DMS79 treated with DMSO at 0.1 percent for 48 hours (cell line): ENCODE measurements at regions not wholly inside any gene's neighbourhood (a gene's known extent, or its start where the extent isn't known, plus 50 kb on each side); places are given as distances from the start of the nearest gene placed in this dataset.
"Not testable (repeated sequence)": the region's sequence is repeated elsewhere in the genome, so short reads cannot be mapped to it uniquely, and the experiment has no call there.

Source experiments
- DNase-seq: peaks from one replicate; lab custom pipeline; 2025; lab: John Stamatoyannopoulos, UW

- DNase-seq: no peak
Measured at GRCh38 chr15:98330258-98330657, 318.1 kb upstream of the IGF1R start.

DNA sequence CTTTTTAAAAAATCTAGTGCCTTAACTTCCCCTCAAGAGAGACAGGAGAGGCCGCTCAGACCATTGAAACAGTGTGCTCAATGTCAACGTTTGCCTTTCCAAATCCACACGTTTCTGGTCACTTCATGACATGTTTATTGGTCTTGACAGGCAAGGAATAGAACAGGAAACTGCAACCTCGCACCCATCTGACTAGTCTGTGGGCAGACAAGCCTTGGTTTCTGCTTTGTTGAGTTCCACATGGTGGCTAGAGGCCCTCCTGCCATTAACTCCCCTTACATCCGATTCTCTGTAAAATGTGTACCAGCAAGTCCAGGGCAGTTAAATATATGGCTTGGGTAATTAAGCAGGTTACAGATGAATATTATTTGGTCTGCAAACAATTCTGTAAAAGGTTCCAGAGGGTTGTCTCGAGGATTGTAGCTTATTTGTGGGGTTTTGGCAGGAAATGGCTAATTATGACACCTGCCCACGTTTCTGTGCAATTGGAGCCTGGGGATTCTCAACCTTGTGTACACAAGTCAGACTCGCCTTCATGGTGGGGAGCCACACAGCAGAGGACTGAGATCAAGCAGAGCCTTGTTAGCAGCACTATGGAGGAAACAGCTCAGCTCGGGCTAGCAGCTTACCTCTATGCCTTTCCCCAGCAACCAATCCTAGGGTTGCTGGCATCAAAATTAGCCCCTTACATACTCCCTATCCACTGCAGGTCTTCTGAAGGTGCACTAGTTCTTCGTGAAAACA is 317.5 kb upstream of the IGF1R start:
- no peak for DNase-seq

GRCh38 chr15:98331676-98332075 is 316.7 kb upstream of the IGF1R start:
- DNase-seq: no peak

DNA sequence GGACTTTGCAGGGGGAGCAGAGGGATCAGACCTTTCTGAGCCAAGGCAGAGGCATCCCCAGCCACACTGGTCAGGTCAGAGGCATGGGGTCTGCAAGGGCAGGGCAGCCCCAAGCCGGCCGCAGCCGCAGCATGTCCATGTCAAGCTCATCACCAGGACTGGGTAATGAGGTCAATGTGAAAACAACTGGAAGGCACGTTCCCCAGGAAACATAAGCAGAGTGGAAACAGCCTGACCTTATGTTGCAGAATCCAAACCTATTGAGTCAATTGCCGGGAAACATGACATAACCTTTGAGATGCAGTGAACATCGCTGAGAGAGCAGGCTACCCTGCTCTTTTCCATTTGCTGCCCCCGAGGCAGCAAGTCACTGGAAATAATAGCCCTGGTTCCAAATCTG is 315.1 kb upstream of the IGF1R start:
- no peak for DNase-seq

GRCh38 chr15:98342911-98343310 is 305.4 kb upstream of the IGF1R start:
- DNase-seq: no peak

GRCh38 chr15:98344591-98344990 is 303.7 kb upstream of the IGF1R start:
- DNase-seq: no peak

- DNase-seq: no peak
Measured at GRCh38 chr15:98347001-98347400, 301.3 kb upstream of the IGF1R start.

DNA sequence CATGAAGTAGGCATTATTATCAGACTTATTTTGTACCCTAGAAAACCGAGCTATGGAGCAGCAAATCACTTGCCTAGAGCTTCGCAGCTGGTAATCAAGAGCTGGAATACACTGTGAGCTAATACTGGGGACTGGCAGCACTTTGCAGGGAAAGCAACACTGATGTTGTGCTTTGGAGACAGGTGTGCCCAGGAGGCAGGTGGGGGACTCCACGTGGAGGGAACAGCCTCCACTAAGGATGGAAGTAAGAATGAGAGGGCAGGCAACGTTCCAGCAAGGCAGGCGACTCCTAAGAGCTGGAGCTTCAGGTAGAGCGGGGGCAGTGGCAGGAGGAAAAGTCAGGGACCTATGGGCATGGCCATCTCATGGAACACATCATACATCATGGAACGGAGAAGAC is 300.5 kb upstream of the IGF1R start:
- DNase-seq: no peak

GRCh38 chr15:98350276-98350675 is 298.1 kb upstream of the IGF1R start:
- DNase-seq: no peak

- DNase-seq: not testable (repeated sequence)
Measured at GRCh38 chr15:98358274-98358673, 290.1 kb upstream of the IGF1R start.

- DNase-seq: no peak
Measured at GRCh38 chr15:98358971-98359370, 289.4 kb upstream of the IGF1R start.

DNA sequence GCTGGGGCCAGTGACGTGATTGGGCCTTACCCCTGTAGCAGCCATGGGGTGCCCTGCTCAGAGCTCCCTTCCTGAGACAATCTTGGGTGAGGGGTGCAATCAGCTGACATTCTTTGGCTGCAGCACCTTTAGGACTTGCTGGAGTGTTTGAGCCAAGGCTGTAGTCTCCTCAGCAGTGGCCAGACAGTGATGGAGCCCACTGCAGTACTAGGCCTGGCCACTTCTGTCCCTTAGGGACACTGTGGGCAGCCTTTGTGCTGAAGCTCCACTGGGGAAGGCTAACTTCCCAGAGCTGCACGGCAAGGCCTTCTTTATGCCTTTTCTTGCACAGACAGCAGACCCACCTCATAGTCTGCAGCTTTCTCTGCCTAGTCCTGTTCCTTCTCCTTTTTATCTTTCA is 284.9 kb upstream of the IGF1R start:
- DNase-seq: no peak

GRCh38 chr15:98363955-98364354 is 284.4 kb upstream of the IGF1R start:
- DNase-seq: no peak

DNA sequence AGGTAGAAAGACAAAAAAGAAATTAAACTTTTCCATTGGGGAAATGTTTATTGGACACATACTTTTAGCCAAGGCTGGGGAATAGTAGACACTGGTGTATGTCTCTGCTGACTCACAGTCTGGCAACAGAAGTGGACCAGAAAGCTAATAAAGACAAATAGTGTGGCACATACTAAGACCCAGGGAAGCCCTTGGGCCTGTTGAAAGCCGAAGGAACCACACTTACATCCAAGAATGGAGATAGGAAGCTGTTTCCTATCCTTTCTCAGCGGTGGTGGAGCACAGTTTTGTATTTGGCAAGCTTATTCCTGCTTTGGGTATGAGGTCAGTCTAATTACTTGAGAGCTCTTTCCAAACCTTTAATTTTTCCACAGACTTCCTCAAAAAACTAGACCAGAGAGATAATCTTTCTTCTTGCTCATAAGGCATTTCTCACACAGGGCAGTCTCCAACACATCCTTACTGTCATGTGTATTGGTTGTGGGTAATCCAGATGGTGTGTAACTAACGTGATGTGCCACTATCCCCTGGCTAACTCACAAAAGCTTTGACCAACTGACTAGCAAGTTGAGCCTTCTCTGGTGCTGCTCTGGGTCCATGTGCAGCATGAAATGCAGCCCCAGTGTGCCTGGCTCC is 279.1 kb upstream of the IGF1R start:
- DNase-seq: no peak

DNA sequence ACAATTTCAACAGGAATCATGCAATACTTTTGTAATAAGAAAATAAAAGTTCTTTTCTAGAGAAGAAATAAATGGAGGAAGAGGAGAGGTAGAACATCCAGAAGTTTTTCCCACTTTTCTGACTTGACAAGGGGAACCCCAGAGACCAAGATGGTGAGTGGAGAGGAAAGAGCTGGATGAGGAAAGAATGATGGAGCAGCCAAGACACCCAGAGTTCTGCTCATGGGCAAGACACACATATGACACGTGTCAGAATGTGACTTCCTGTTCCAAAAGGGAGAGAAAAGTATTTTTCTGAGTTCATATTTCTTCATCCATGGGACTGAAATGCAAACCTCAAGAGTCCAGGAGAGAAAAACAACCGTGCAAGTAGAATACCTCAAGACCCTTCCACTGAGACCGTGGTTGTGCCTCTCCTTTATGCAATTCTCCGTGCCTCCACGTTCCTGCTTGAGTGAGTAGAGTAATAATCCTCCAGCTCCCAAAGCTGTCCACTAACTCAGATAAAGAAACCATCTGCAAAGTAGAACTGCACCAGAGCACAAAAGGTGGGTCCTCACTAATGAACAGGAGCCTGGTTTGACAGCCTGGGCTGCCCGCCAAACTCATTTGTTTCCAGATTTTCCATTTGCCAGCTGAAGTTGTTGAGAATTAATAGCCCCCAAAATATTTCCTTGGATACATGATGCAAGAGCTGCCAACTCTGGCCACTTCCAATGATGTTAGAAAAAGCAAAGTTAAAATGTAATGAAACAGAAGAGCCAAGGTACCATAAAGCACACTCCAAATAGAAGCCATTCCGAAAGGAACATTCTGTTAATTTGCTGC is 272.6 kb upstream of the IGF1R start:
- peak; percentile 11 for DNase-seq

GRCh38 chr15:98380721-98381120 is 267.6 kb upstream of the IGF1R start:
- no peak for DNase-seq

DNA sequence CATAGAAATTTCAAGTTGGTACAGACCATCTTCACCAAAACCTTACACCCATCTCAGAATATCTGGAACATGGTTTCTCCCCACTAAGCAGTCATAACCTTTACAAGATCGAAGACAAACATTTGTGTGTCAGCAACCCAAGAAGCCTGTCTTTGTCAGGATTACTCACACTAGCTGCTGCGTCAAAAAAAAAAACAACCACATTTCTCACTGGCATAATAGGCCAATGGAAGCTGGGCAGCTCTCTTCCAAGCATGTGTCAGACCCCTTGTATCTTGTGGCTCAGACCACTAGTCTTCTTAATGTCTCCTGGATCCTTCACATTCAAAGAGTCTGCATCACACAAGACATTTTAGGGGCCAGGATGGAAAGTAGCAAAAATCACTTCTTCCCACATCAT is 266.9 kb upstream of the IGF1R start:
- no peak for DNase-seq

GRCh38 chr15:98382139-98382538 is 266.2 kb upstream of the IGF1R start:
- no peak for DNase-seq

DNA sequence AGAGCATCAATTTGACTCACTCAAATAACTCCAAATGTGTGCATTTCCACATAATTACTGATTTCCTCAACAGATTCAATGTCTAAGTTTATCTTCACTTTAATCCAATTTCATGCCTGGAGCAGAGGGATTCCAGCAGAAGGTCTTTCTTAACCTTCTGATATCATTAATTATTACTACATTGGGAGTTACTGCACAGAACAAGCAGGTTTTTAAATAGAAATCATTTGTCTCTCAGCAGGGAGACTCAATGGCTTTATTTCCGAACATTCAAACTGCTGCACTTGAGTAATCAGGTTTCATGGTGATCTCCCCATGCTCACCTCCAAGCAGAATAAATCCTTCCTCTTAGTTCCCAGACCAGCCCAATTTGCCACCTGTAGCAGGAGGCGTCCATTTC is 264.8 kb upstream of the IGF1R start:
- DNase-seq: no peak

DNA sequence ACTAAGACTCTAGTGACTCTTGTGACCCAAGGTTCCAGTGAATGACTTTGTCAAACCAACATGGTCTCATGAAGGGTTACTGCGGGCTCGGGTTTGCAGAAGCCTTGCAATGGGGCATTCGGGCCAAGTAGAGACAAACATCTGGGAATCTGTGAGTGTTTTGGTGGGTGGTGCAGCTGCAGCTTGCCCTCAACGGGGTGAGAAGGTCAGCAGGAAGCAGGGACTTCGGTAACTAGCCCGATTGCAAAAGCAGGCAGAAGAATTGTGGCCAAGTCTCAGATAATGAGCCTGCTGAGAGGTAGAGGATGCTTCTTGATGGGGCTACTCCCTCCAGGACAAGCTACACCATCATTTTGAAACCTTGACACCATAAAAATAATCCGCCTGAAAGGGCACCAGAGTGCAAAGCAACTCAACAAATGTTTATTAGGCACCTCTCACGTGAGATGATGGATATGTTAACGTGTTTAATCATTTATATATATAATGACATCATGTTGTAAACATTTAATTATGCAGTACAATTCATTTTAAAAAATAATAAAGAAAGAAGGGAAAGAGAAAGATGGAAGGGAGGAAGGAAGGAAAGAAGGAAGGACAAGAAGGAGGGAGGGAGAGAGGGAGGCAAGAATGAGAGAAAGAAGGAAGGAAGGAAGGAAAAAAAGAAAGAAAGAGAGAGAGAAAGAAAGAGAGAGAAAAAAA is 263.9 kb upstream of the IGF1R start:
- DNase-seq: no peak

- no peak for DNase-seq
Measured at GRCh38 chr15:98385752-98386381, 262.5 kb upstream of the IGF1R start.

- no peak for DNase-seq
Measured at GRCh38 chr15:98386561-98386960, 261.8 kb upstream of the IGF1R start.
